ENCODE measurements at regions not wholly inside any gene's neighbourhood (a gene's known extent, or its start where the extent isn't known, plus 50 kb on each side); places are given as distances from the start of the nearest gene placed in this dataset.
"Not testable (repeated sequence)": the region's sequence is repeated elsewhere in the genome, so short reads cannot be mapped to it uniquely, and the experiment has no call there.

- DNase-seq = not testable (repeated sequence)
Measured at GRCh38 chr7:150047772-150048171, 174.0 kb downstream of the ATP6V0E2 start.

DNA sequence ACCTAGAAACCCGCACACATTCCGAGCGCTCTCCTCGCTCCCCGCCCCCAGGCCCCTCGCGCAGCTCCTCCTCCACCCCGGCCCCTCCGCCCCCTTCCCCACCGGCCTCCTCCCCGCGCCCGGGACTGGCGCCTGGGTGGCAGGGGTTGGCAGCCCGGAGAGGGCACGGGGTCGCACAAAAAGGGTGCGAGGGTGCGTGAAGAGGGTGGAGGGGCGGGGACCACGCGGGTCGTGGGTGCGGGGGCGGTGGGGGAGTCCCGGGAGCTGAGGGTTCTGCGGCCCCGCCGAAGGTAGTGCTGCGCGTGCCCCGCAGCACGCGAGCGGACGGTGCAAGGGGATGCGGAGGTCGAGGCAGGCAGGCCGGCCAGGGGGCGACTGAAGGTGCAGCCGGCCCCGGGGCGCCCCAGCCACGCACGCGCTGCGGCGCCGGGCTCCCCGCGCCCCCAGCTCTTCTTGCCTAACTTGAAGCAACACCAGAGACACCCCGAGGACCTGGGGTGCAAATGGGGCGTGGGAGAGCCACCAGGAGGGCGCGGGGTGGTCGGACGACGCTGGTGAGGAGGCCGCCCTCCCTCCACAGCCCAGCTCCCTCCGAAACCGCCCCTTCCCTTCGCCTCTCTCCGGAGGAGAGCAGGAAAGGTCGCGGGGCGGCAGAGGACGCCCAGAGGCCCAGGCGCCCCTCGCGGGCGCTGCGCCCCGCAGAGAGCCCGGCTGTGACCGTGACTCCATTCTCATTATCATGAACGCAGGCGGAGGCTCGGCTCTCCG is 174.7 kb downstream of the ATP6V0E2 start:
- DNase-seq = not testable (repeated sequence)

DNA sequence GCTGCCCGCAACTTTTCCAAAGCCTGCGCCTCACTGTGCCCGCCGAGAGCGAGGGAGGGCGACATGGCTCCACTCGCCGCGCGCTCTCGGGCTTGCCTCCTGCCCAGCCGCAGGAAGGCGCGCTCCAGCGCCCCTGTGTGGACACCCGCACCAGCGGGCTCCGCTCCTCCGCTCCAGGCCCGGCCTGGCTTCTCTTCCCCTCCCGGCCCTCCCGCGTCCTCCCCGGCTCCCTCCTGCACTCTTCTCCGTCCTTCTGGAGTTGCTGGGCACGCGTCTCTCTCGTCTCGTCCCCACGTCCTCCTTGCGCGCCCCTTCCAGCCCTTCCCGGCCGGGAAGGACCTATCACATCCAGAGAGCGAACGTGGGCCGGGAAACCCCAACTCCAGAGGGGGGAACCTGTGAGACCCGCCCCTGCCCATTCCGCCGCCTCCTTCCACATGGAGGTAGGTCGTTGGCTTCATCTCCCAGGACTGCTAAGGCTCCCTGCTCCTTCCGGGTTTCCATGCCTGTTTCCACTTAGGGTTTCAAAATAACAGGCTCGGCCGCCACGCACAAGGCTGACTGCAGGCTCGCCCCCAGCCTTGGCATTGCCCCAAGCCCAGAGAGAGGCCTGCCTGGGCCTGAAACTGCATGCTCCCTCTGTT is 175.4 kb downstream of the ATP6V0E2 start:
- peak; percentile 54 for DNase-seq

DNA sequence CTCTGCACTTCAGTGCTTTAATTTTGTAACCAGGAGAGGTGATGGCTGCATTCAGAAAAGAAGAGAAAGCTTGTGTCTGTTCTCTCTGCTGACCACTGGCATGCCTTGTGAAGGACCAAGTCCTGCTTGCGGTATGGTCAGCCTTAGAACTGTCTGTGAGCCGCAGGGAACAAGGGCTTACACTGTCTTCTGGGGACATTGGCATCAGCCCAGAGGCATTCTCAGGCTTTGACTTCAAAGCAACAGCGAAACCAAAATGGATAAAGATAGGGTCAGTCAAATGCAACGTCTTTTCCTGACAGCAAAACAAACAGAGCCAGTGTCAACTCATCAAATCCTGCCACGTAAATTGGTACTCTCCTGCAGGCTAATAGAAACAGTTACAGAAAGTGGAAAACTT is 179.6 kb downstream of the ATP6V0E2 start:
- not testable (repeated sequence) for DNase-seq

GRCh38 chr7:150054242-150054641 is 180.5 kb downstream of the ATP6V0E2 start:
- DNase-seq = not testable (repeated sequence)

GRCh38 chr7:150060259-150061221 is 186.8 kb downstream of the ATP6V0E2 start:
- not testable (repeated sequence) for DNase-seq

- DNase-seq = not testable (repeated sequence)
Measured at GRCh38 chr7:150063195-150063594, 189.4 kb downstream of the ATP6V0E2 start.

GRCh38 chr7:150069555-150070313 is 196.0 kb downstream of the ATP6V0E2 start:
- not testable (repeated sequence) for DNase-seq

GRCh38 chr7:150077543-150077942 is 203.8 kb downstream of the ATP6V0E2 start:
- DNase-seq = not testable (repeated sequence)

DNA sequence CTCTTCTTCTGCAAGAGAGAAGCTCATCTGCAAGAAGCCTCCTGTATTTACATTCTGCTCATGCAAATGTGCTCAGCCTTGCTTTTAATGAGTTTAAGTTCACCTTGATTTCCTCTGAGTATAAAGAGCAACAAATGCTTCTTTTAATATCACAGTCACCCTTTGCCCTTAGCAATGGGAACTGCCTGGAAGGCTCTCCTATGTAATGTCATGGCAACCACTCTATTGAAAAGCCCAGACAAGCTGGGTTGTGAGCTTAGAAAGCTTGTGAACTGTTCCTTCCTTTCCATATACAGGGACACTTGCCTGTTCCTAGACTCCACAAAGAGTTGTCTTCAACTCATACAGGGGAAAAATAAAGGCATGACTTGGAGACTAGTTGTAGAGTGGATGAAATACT is 208.1 kb downstream of the ATP6V0E2 start:
- not testable (repeated sequence) for DNase-seq

DNA sequence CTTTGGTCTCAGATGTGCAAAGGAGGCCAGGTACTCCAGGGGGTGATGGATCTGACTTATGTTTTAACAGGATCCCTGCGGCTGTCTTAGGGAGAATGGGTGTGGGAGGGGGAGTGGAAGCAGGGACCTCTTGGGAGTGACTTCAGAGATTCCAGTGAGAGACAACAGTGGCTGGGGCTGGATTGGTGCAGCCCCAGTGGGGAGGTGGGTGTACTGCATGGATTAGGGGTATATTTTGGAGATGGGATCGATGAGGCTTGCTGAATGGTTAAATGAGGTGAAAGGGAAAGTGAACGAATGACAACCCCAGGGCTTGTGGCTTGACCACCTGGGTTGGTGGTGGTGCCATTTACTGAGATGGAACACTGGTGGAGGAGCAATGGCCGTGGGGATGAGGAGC is 211.0 kb downstream of the ATP6V0E2 start:
- DNase-seq = not testable (repeated sequence)

DNA sequence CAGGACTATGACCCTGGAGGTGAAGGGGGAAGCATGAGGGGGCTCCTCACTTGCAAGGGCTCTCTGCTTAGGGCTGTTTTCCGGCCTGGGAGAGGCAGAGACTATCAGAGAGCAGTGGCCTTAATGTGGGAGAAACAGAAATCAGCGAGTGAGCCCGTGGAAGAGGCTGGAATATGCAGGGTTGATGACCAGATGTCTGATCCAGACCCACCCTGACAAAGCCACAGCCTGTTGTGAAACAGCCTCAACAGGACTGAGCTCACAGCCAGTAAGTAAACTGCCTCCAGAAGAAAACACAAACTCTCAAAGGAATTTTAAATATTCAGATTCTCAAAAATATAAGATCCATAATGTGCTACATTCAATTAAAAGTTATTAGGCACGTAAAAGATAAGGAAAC is 213.7 kb downstream of the ATP6V0E2 start:
- DNase-seq = not testable (repeated sequence)

- not testable (repeated sequence) for DNase-seq
Measured at GRCh38 chr7:150089139-150089538, 215.4 kb downstream of the ATP6V0E2 start.

- not testable (repeated sequence) for DNase-seq
Measured at GRCh38 chr7:150090776-150091175, 217.0 kb downstream of the ATP6V0E2 start.

- DNase-seq = not testable (repeated sequence)
Measured at GRCh38 chr7:150093897-150094296, 220.1 kb downstream of the ATP6V0E2 start.

DNA sequence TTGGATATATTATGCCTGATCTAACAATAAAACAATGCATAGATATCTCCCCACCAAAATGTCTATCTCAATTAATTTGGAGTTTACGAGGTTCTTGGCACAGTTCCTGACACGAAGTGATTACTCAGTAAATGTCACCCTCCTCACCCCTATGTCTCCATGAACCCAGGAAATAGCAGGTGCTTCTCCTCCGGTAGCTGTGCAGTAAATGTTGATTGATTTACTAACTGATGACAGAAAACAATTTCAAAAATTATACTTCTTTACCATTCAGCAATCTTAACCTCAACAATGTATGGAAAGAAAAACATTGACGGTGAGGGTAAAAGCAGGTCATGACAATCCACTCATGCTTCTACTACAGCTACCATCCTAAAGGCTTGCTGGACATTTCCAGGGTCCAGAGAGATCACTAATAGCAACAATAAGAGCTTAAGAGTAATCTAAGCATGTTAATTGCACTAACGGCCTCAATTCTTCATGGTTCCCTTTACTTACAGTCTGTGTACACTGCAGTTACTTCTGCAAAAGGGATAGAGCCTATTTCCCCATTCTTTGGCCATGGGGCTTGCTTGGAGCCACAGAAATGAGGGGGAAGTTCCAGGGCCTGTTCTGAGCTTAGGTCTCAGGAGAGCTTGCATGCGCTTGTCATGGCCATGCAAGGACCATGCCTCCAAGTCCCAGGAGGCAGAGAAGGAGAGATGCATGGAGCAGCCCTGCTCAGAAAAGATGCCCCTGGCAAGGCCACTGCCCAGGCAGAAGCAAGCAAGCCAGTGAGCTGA is 222.6 kb downstream of the ATP6V0E2 start:
- DNase-seq = not testable (repeated sequence)

- DNase-seq = not testable (repeated sequence)
Measured at GRCh38 chr7:150098592-150098991, 224.6 kb upstream of the LRRC61 start.

DNA sequence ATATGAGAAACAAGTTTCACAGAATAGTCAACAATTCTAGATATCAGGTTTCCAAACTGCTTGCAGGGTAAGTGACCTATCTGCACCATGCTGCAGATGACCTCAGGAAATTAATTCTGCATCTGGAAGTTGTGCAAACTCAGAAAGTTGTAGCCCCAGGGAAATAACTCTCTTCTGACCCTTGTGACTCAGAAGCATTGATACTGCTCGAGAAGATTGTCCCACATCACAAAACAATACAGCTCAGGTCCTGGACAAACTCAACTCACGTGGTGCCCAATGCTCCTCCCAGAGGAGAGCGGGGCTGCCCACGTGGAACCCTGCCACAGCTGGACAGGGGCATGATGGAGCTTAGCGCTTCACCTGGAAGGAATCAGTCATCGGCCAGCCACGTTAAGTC is 221.9 kb upstream of the LRRC61 start:
- DNase-seq = not testable (repeated sequence)

DNA sequence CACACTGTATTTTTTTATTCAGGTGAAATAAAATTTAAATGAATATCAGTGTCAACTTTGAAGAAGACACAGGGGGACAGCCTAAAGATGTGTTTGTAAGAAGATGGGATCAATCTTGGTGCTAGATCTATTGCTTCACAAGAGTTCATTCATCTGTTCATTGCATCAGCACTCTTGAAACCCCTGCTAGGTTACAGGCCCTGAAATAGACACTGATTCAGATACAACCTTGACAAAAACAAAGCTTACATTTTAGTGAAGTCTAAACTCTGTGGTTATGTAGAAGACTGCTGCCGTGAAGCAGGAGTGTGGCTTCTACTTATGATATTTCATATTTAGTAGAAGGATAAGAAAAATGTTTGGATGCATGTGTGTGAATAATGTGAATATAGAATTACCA is 215.9 kb upstream of the LRRC61 start:
- DNase-seq = not testable (repeated sequence)

- DNase-seq = not testable (repeated sequence)
Measured at GRCh38 chr7:150110375-150110820, 212.8 kb upstream of the LRRC61 start.

GRCh38 chr7:150110882-150111281 is 212.3 kb upstream of the LRRC61 start:
- not testable (repeated sequence) for DNase-seq

Data from DMS79 treated with DMSO at 0.1 percent for 48 hours (cell line).